ENCODE measurements at regions not wholly inside any gene's neighbourhood (a gene's known extent, or its start where the extent isn't known, plus 50 kb on each side); places are given as distances from the start of the nearest gene placed in this dataset.

- H2BK5ac ChIP-seq (ENCODE audit: low read length): no peak overlapping the region
- H3K36me3 ChIP-seq (replicated peaks in 1 of 2; ENCODE audit: control insufficient read depth in 2 of 2, insufficient read depth in 2 of 2, low read length in 2 of 2): peaks cover 0 to 2% of the 10 kb centered on the region in 2 donors
- no peak overlapping the region for H2AFZ ChIP-seq (ENCODE audit: low read length)
- H3K4me3 ChIP-seq (ENCODE audit: low read length in 2 of 2): no peak overlapping the region
- H3K9ac ChIP-seq (ENCODE audit: low read depth, low read length, poor library complexity): no peak overlapping the region
- no peak overlapping the region for H3K4me2 ChIP-seq (ENCODE audit: insufficient read depth, low read length, poor library complexity, severe bottlenecking)
- peaks cover 0 to 6% of the 10 kb centered on the region in 2 donors for H3K9me3 ChIP-seq (replicated peaks in 1 of 2; ENCODE audit: control insufficient read depth in 2 of 2, insufficient read depth in 1 of 2, low read depth in 1 of 2, low read length in 2 of 2)
- H3K4ac ChIP-seq (ENCODE audit: low read length): no peak overlapping the region
- no peak overlapping the region for H2AK5ac ChIP-seq (ENCODE audit: low read depth, low read length)
- no peak overlapping the region for H3K23ac ChIP-seq (ENCODE audit: low read depth, low read length, poor library complexity)
- no peak overlapping the region for H4K91ac ChIP-seq (ENCODE audit: low read depth, low read length, poor library complexity)
- H3K27ac ChIP-seq (replicated peaks; ENCODE audit: low read length): no peak overlapping the region
- no peak overlapping the region for H3K18ac ChIP-seq (ENCODE audit: low read length)
- H4K8ac ChIP-seq (ENCODE audit: low read depth, low read length): no peak overlapping the region
- no peaks in the 10 kb centered on the region for H3K27me3 ChIP-seq (ENCODE audit: control insufficient read depth in 3 of 3, insufficient read depth in 3 of 3, low read depth in 1 of 3, low read length in 3 of 3)
- H3K14ac ChIP-seq (ENCODE audit: low read length): no peak overlapping the region
- no CpG with 5 or more reads among the region's 3 CpGs for WGBS, 2 donors (ENCODE audit: extremely low coverage in 2 of 2, insufficient read length in 2 of 2, insufficient replicate concordance in 1 of 2)
- H3K79me1 ChIP-seq (ENCODE audit: low read depth, low read length): no peaks in the 10 kb centered on the region
- no peak overlapping the region for H2BK12ac ChIP-seq (ENCODE audit: low read length)
- no peak overlapping the region for H2BK120ac ChIP-seq (ENCODE audit: low read depth, low read length)
- H3K4me1 ChIP-seq (ENCODE audit: control insufficient read depth in 2 of 2, insufficient read depth in 1 of 2, low read depth in 1 of 2, low read length in 2 of 2): peaks cover 0 to 9% of the 10 kb centered on the region in 2 donors
- no peak for DNase-seq (ENCODE audit: low spot score)
- H2BK15ac ChIP-seq (ENCODE audit: low read length): no peak overlapping the region
Observed at GRCh38 chr3:107128946-107129345, 248.3 kb upstream of the CCDC54 start.

GRCh38 chr3:107130089-107130700, 247.0 kb upstream of the CCDC54 start:
- Histone ChIP-seq H2AFZ (ENCODE audit: low read length) (no peak overlapping the region), H2AK5ac (ENCODE audit: low read depth, low read length) (peak overlapping the region; percentile 12), H2BK5ac (ENCODE audit: low read length) (no peak overlapping the region), H3K4ac (ENCODE audit: low read length) (no peak overlapping the region), H3K4me3 (ENCODE audit: low read length in 2 of 2) (peak overlapping the region in 1 of 2 donors; percentile 2), H3K27me3 (ENCODE audit: control insufficient read depth in 3 of 3, insufficient read depth in 3 of 3, low read depth in 1 of 3, low read length in 3 of 3) (no peaks in the 10 kb centered on the region), H3K23ac (ENCODE audit: low read depth, low read length, poor library complexity) (peak overlapping the region; percentile 11), H3K14ac (ENCODE audit: low read length) (no peak overlapping the region), H2BK12ac (ENCODE audit: low read length) (peak overlapping the region; percentile 51), H3K18ac (ENCODE audit: low read length) (peak overlapping the region; percentile 32), H3K9ac (ENCODE audit: low read depth, low read length, poor library complexity) (no peak overlapping the region), H3K27ac (replicated peaks; ENCODE audit: low read length) (no peak overlapping the region), H4K91ac (ENCODE audit: low read depth, low read length, poor library complexity) (peak overlapping the region; percentile 65), H3K4me1 (ENCODE audit: control insufficient read depth in 2 of 2, insufficient read depth in 1 of 2, low read depth in 1 of 2, low read length in 2 of 2) (peaks cover 0 to 6% of the 10 kb centered on the region in 2 donors), H2BK15ac (ENCODE audit: low read length) (no peak overlapping the region), H3K9me3 (replicated peaks in 1 of 2; ENCODE audit: control insufficient read depth in 2 of 2, insufficient read depth in 1 of 2, low read depth in 1 of 2, low read length in 2 of 2) (peaks cover 0 to 6% of the 10 kb centered on the region in 2 donors), H4K8ac (ENCODE audit: low read depth, low read length) (no peak overlapping the region), H3K36me3 (replicated peaks in 1 of 2; ENCODE audit: control insufficient read depth in 2 of 2, insufficient read depth in 2 of 2, low read length in 2 of 2) (peaks cover 0 to 2% of the 10 kb centered on the region in 2 donors), H3K79me1 (ENCODE audit: low read depth, low read length) (no peaks in the 10 kb centered on the region), H3K4me2 (ENCODE audit: insufficient read depth, low read length, poor library complexity, severe bottlenecking) (no peak overlapping the region), H2BK120ac (ENCODE audit: low read depth, low read length) (no peak overlapping the region)
- DNase-seq (ENCODE audit: low spot score): no peak
- no CpG with 5 or more reads among the region's 6 CpGs for WGBS, 2 donors (ENCODE audit: extremely low coverage in 2 of 2, insufficient read length in 2 of 2, insufficient replicate concordance in 1 of 2)

GRCh38 chr3:107132674-107133073, 244.6 kb upstream of the CCDC54 start:
- Histone ChIP-seq H3K4me3 (ENCODE audit: low read length in 2 of 2) (no peak overlapping the region), H3K4me2 (ENCODE audit: insufficient read depth, low read length, poor library complexity, severe bottlenecking) (no peak overlapping the region), H3K9me3 (replicated peaks in 1 of 2; ENCODE audit: control insufficient read depth in 2 of 2, insufficient read depth in 1 of 2, low read depth in 1 of 2, low read length in 2 of 2) (peaks cover 0 to 6% of the 10 kb centered on the region in 2 donors), H3K27ac (replicated peaks; ENCODE audit: low read length) (peak overlapping the region; percentile 13), H3K18ac (ENCODE audit: low read length) (peak overlapping the region; percentile 88), H3K27me3 (ENCODE audit: control insufficient read depth in 3 of 3, insufficient read depth in 3 of 3, low read depth in 1 of 3, low read length in 3 of 3) (no peaks in the 10 kb centered on the region), H4K91ac (ENCODE audit: low read depth, low read length, poor library complexity) (no peak overlapping the region), H2BK12ac (ENCODE audit: low read length) (peak overlapping the region; percentile 85), H2AK5ac (ENCODE audit: low read depth, low read length) (peak overlapping the region; percentile 83), H4K8ac (ENCODE audit: low read depth, low read length) (no peak overlapping the region), H3K9ac (ENCODE audit: low read depth, low read length, poor library complexity) (no peak overlapping the region), H3K4ac (ENCODE audit: low read length) (no peak overlapping the region), H2BK120ac (ENCODE audit: low read depth, low read length) (no peak overlapping the region), H2BK15ac (ENCODE audit: low read length) (no peak overlapping the region), H2BK5ac (ENCODE audit: low read length) (peak overlapping the region; percentile 79), H3K4me1 (ENCODE audit: control insufficient read depth in 2 of 2, insufficient read depth in 1 of 2, low read depth in 1 of 2, low read length in 2 of 2) (peaks cover 0 to 6% of the 10 kb centered on the region in 2 donors), H3K14ac (ENCODE audit: low read length) (no peak overlapping the region), H3K36me3 (replicated peaks in 1 of 2; ENCODE audit: control insufficient read depth in 2 of 2, insufficient read depth in 2 of 2, low read length in 2 of 2) (peaks cover 0 to 2% of the 10 kb centered on the region in 2 donors), H3K23ac (ENCODE audit: low read depth, low read length, poor library complexity) (no peak overlapping the region), H3K79me1 (ENCODE audit: low read depth, low read length) (no peaks in the 10 kb centered on the region), H2AFZ (ENCODE audit: low read length) (peak overlapping the region; percentile 35)
- WGBS, 2 donors (ENCODE audit: extremely low coverage in 2 of 2, insufficient read length in 2 of 2, insufficient replicate concordance in 1 of 2): no CpG with 5 or more reads among the region's 11 CpGs
- no peak for DNase-seq (ENCODE audit: low spot score)

GRCh38 chr3:107133891-107134290, 243.3 kb upstream of the CCDC54 start:
- Histone ChIP-seq H4K8ac (ENCODE audit: low read depth, low read length) (no peak overlapping the region), H3K14ac (ENCODE audit: low read length) (no peak overlapping the region), H3K4me3 (ENCODE audit: low read length in 2 of 2) (no peak overlapping the region), H2AK5ac (ENCODE audit: low read depth, low read length) (no peak overlapping the region), H3K18ac (ENCODE audit: low read length) (no peak overlapping the region), H2BK5ac (ENCODE audit: low read length) (no peak overlapping the region), H2BK120ac (ENCODE audit: low read depth, low read length) (no peak overlapping the region), H3K23ac (ENCODE audit: low read depth, low read length, poor library complexity) (no peak overlapping the region), H3K9ac (ENCODE audit: low read depth, low read length, poor library complexity) (no peak overlapping the region), H3K36me3 (replicated peaks in 1 of 2; ENCODE audit: control insufficient read depth in 2 of 2, insufficient read depth in 2 of 2, low read length in 2 of 2) (peaks cover 0 to 2% of the 10 kb centered on the region in 2 donors), H4K91ac (ENCODE audit: low read depth, low read length, poor library complexity) (no peak overlapping the region), H3K27me3 (ENCODE audit: control insufficient read depth in 3 of 3, insufficient read depth in 3 of 3, low read depth in 1 of 3, low read length in 3 of 3) (no peaks in the 10 kb centered on the region), H3K4me1 (ENCODE audit: control insufficient read depth in 2 of 2, insufficient read depth in 1 of 2, low read depth in 1 of 2, low read length in 2 of 2) (peaks cover 0 to 6% of the 10 kb centered on the region in 2 donors), H3K4me2 (ENCODE audit: insufficient read depth, low read length, poor library complexity, severe bottlenecking) (no peak overlapping the region), H3K9me3 (replicated peaks in 1 of 2; ENCODE audit: control insufficient read depth in 2 of 2, insufficient read depth in 1 of 2, low read depth in 1 of 2, low read length in 2 of 2) (peaks cover 0 to 4% of the 10 kb centered on the region in 2 donors), H2BK12ac (ENCODE audit: low read length) (no peak overlapping the region), H3K27ac (replicated peaks; ENCODE audit: low read length) (peak overlapping the region; percentile 51), H2AFZ (ENCODE audit: low read length) (no peak overlapping the region), H3K79me1 (ENCODE audit: low read depth, low read length) (no peaks in the 10 kb centered on the region), H3K4ac (ENCODE audit: low read length) (no peak overlapping the region), H2BK15ac (ENCODE audit: low read length) (no peak overlapping the region)
- DNase-seq (ENCODE audit: low spot score): no peak
- WGBS, 2 donors (ENCODE audit: extremely low coverage in 2 of 2, insufficient read length in 2 of 2, insufficient replicate concordance in 1 of 2): no CpG with 5 or more reads among the region's 3 CpGs

All from neuronal stem cell (in vitro differentiated cells).